ENCODE measurements at regions not wholly inside any gene's neighbourhood (a gene's known extent, or its start where the extent isn't known, plus 50 kb on each side); places are given as distances from the start of the nearest gene placed in this dataset.
"Not testable (repeated sequence)": the region's sequence is repeated elsewhere in the genome, so short reads cannot be mapped to it uniquely, and the experiment has no call there.

DNA sequence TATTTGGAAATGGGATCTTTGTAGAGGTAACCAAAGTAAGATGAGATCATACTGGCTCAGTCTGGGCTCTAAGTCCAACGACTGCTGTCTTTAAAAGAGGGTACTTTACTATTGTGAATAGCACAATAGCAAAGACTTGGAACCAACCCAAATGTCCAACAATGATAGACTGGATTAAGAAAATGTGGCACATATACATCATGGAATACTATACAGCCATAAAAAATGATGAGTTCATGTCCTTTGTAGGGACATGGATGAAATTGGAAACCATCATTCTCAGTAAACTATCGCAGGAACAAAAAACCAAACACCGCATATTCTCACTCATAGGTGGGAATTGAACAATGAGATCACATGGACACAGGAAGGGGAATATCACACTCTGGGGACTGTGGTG is 476.3 kb downstream of the SEMA3D start:
- TF ChIP-seq, protein P1, sequence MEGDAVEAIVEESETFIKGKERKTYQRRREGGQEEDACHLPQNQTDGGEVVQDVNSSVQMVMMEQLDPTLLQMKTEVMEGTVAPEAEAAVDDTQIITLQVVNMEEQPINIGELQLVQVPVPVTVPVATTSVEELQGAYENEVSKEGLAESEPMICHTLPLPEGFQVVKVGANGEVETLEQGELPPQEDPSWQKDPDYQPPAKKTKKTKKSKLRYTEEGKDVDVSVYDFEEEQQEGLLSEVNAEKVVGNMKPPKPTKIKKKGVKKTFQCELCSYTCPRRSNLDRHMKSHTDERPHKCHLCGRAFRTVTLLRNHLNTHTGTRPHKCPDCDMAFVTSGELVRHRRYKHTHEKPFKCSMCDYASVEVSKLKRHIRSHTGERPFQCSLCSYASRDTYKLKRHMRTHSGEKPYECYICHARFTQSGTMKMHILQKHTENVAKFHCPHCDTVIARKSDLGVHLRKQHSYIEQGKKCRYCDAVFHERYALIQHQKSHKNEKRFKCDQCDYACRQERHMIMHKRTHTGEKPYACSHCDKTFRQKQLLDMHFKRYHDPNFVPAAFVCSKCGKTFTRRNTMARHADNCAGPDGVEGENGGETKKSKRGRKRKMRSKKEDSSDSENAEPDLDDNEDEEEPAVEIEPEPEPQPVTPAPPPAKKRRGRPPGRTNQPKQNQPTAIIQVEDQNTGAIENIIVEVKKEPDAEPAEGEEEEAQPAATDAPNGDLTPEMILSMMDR (conservative IDR thresholded peaks at IDR 0.05; ENCODE audit: low read length): not testable (repeated sequence)
- TF ChIP-seq EZH2phosphoT487 (IDR thresholded peaks at IDR 0.05; ENCODE audit: borderline replicate concordance): not testable (repeated sequence)

Measured in Loucy (cell line).